OCI-LY7 (cell line): ENCODE measurements at regions not wholly inside any gene's neighbourhood (a gene's known extent, or its start where the extent isn't known, plus 50 kb on each side); places are given as distances from the start of the nearest gene placed in this dataset.

Experiments used
- CTCF ChIP-seq: fragments of 200-600 bp; sonication (generic); conservative IDR thresholded peaks from 2 replicates; pipeline ENCODE4 v1.5.1; 2014; ENCODE audit warnings: mild to moderate bottlenecking, antibody characterized with exemption, low read length, moderate library complexity, mixed read lengths
- EZH2phosphoT487 ChIP-seq: fragments of 200-600 bp; sonication (generic); IDR thresholded peaks from 2 replicates; pipeline ENCODE4 v1.6.1; 2018; ENCODE audit warnings: low read depth, borderline replicate concordance, mild to moderate bottlenecking, mixed run types, antibody characterized with exemption, low read length, moderate library complexity, mixed read lengths

DNA sequence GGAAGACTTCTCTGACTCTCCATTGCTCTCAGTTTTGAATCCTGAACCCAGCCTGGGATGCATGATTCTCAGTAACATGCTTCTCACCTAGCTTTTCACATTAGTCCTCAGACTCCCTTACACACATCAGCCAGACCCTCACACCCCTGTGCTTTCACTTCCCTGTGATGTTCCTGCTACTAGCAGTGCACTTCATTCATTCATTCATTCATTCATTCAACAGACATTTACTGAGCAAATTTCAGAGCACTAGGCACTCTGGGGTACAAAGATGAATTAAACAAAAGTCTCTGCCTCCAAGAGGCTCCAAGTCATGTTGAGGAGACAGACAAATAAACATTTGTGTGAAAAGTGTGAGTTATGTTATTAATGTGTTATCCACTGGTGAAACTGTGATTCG, 145.2 kb downstream of the RXFP2 start:
- TF ChIP-seq CTCF = no peak
- TF ChIP-seq EZH2phosphoT487 = no peak
